Large intestine (tissue), 3 donors: ENCODE measurements at regions not wholly inside any gene's neighbourhood (a gene's known extent, or its start where the extent isn't known, plus 50 kb on each side); places are given as distances from the start of the nearest gene placed in this dataset.
"Not testable (repeated sequence)": the region's sequence is repeated elsewhere in the genome, so short reads cannot be mapped to it uniquely, and the experiment has no call there.

Experiments used
- DNase-seq, 2 donors: peaks; one replicate each; pipeline versions ENCODE4 v3.0.0 to v3.0.0-alpha.2; 2013
- H3K27ac ChIP-seq: one replicate; pipeline ENCODE4 v1.5.1; 2013; ENCODE audit warnings: low read length
- H3K27me3 ChIP-seq: 2 replicates; pipeline ENCODE4 v1.6.1; 2013; ENCODE audit warnings: low read length; ENCODE audit not compliant: control insufficient read depth, insufficient read depth
- H3K36me3 ChIP-seq: 2 replicates; pipeline ENCODE4 v1.6.1; 2013; ENCODE audit warnings: low read length; ENCODE audit not compliant: control insufficient read depth, insufficient read depth
- H3K4me1 ChIP-seq: one replicate; pipeline ENCODE4 v1.6.1; 2013; ENCODE audit warnings: low read length; ENCODE audit not compliant: control insufficient read depth, insufficient read depth
- H3K4me3 ChIP-seq: one replicate; pipeline ENCODE4 v1.5.1; 2013; ENCODE audit warnings: low read length
- H3K9me3 ChIP-seq: one replicate; pipeline ENCODE4 v1.6.1; 2013; ENCODE audit warnings: mild to moderate bottlenecking, low read depth, low read length, moderate library complexity; ENCODE audit not compliant: control insufficient read depth
- WGBS: methylation state at CpG from one replicate; pipeline ENCODE4 v1.1.5; 2013; ENCODE audit warnings: low lambda C conversion rate; ENCODE audit not compliant: insufficient coverage; 5-methylcytosine and 5-hydroxymethylcytosine counted together

DNA sequence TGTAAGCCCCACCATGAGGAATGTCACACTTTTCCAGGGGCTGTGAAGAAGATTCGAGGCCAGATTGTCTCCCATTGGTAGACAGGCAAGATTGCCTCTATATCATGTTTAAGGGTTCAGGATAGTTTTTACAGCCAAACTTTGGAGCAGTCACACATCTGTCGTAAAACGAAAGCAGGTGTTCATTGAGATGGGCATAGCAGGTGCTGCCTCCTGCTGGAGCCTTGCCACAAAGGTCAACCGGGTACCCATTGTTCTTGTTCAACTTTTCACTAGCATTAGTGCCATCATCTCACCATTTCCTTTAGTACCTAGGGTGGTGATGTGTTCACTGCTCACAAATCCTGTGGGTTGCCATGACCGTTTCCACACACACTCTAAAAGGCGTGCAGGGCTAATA is 198.3 kb downstream of the HTR1B start:
- H3K9me3 ChIP-seq, result no peaks in the 10 kb centered on the region
- H3K4me3 ChIP-seq, result no peak overlapping the region
- no peaks in the 10 kb centered on the region for H3K36me3 ChIP-seq
- no peaks in the 10 kb centered on the region for H3K27me3 ChIP-seq
- WGBS, result no CpG with 5 or more reads among the region's 6 CpGs
- H3K27ac ChIP-seq, result no peak overlapping the region
- no peaks in the 10 kb centered on the region for H3K4me1 ChIP-seq
- no peak for DNase-seq

- Histone ChIP-seq H3K27me3 (no peaks in the 10 kb centered on the region), H3K4me1 (no peaks in the 10 kb centered on the region), H3K4me3 (no peak overlapping the region), H3K9me3 (no peaks in the 10 kb centered on the region), H3K36me3 (no peaks in the 10 kb centered on the region), H3K27ac (no peak overlapping the region)
- DNase-seq, result no peak
- 86% methylated on average over 1 of the region's 2 CpGs for WGBS
Observed at GRCh38 chr6:77263003-77263402, 200.3 kb downstream of the HTR1B start.

- not testable (repeated sequence) for DNase-seq, H3K4me3 ChIP-seq, H3K9me3 ChIP-seq, H3K27ac ChIP-seq, H3K36me3 ChIP-seq, H3K4me1 ChIP-seq, H3K27me3 ChIP-seq
- no CpG with 5 or more reads among the region's 7 CpGs for WGBS
Observed at GRCh38 chr6:77251801-77252200, 211.5 kb downstream of the HTR1B start.

- DNase-seq, result no peak
- H3K27ac ChIP-seq, result no peak overlapping the region
- no CpG with 5 or more reads among the region's 1 CpG for WGBS
- no peaks in the 10 kb centered on the region for H3K27me3 ChIP-seq
- H3K4me3 ChIP-seq, result no peak overlapping the region
- no peaks in the 10 kb centered on the region for H3K4me1 ChIP-seq
- no peaks in the 10 kb centered on the region for H3K9me3 ChIP-seq
- no peaks in the 10 kb centered on the region for H3K36me3 ChIP-seq
Observed at GRCh38 chr6:77249560-77249959, 213.7 kb downstream of the HTR1B start.

GRCh38 chr6:77245026-77245425 is 218.3 kb downstream of the HTR1B start:
- no peaks in the 10 kb centered on the region for H3K27me3 ChIP-seq
- no peak for DNase-seq
- no peaks in the 10 kb centered on the region for H3K36me3 ChIP-seq
- WGBS, result 100% methylated on average over 1 of the region's 2 CpGs
- no peak overlapping the region for H3K27ac ChIP-seq
- H3K4me1 ChIP-seq, result no peaks in the 10 kb centered on the region
- no peak overlapping the region for H3K4me3 ChIP-seq
- no peaks in the 10 kb centered on the region for H3K9me3 ChIP-seq

- 100% methylated on average over 1 of the region's 1 CpG for WGBS
- DNase-seq, result no peak
Observed at GRCh38 chr6:77231438-77232305, 231.6 kb downstream of the HTR1B start.

DNA sequence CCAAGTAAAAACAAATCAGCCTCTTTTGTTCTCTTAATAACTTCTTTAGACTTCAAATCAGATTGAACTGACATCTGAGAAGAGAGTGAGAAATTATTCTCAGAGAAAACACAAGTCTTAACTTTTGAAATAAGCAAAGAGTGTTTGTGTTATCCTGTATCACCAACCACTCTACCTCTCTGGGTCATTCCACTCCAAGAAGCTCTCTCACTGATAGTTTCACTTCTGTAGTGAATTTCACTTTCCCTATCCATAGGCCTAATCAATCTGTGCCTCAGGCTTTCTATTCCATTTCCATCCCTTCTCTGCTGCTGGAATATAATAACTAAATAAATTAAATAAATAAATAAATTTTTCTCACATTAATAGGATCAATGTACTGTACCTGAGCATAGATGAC is 235.0 kb downstream of the HTR1B start:
- Histone ChIP-seq H3K4me1 (no peaks in the 10 kb centered on the region), H3K36me3 (no peaks in the 10 kb centered on the region), H3K27me3 (no peaks in the 10 kb centered on the region), H3K27ac (no peak overlapping the region), H3K9me3 (no peaks in the 10 kb centered on the region), H3K4me3 (no peak overlapping the region)
- no peak for DNase-seq

More at GRCh38 chr6:77231438-77232305, 231.6 kb downstream of the HTR1B start:
- Histone ChIP-seq H3K27me3 (no peaks in the 10 kb centered on the region), H3K9me3 (no peaks in the 10 kb centered on the region), H3K4me3 (no peak overlapping the region), H3K27ac (no peak overlapping the region), H3K36me3 (no peaks in the 10 kb centered on the region), H3K4me1 (no peaks in the 10 kb centered on the region)

DNA sequence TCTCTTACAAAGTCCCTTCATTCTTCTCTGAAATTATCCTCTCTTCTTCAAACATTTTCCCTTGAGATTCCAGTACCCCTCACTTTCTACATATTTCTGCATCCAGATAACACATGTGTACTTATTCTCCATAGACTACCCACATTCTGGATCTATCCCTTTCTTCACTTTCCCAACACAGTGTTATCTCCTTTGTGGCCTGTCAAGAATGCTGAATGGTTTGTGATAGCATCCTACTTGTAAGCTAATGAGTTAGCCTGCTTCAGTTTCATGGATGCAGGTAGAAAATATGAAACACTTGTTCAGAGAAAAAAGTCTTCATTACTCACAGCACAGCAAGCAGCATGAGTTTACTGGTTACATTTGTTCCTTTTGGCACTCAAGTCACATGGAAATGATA is 245.4 kb downstream of the HTR1B start:
- Histone ChIP-seq H3K27ac (no peak overlapping the region), H3K4me3 (no peak overlapping the region), H3K36me3 (no peaks in the 10 kb centered on the region), H3K9me3 (no peaks in the 10 kb centered on the region), H3K4me1 (no peaks in the 10 kb centered on the region), H3K27me3 (no peaks in the 10 kb centered on the region)
- no peak for DNase-seq

- Histone ChIP-seq H3K4me3 (no peak overlapping the region), H3K36me3 (no peaks in the 10 kb centered on the region), H3K27ac (no peak overlapping the region), H3K27me3 (no peaks in the 10 kb centered on the region), H3K9me3 (no peaks in the 10 kb centered on the region), H3K4me1 (no peaks in the 10 kb centered on the region)
- DNase-seq, result no peak
Observed at GRCh38 chr6:77205936-77206335, 257.4 kb downstream of the HTR1B start.

GRCh38 chr6:77204555-77204954 is 258.7 kb downstream of the HTR1B start:
- DNase-seq, result no peak
- no peaks in the 10 kb centered on the region for H3K36me3 ChIP-seq
- H3K9me3 ChIP-seq, result no peaks in the 10 kb centered on the region
- H3K27me3 ChIP-seq, result no peaks in the 10 kb centered on the region
- H3K4me1 ChIP-seq, result no peaks in the 10 kb centered on the region
- H3K27ac ChIP-seq, result no peak overlapping the region
- no peak overlapping the region for H3K4me3 ChIP-seq
- 100% methylated on average over 1 of the region's 1 CpG for WGBS

DNA sequence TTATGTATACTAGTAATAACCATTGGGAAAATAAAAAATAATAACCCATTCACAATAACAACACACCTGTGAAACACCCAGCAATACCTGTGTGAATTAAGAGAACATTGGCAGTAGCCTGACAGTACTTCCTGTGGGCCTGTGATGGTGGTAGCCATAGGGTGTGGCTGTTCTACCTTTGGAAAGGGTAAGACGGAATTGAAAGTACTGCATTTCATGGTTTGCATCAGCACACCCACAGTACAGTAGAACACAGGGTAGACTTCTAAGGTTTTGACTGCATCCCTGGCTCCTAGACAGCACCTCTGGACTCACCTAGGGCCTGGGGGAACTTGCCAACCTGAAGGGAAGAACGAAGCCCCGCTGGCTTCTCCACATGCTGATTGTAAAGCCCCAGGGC is 279.8 kb downstream of the HTR1B start:
- DNase-seq, result no peak
- Histone ChIP-seq H3K36me3 (no peaks in the 10 kb centered on the region), H3K27me3 (no peaks in the 10 kb centered on the region), H3K4me1 (no peaks in the 10 kb centered on the region), H3K4me3 (no peak overlapping the region), H3K9me3 (no peaks in the 10 kb centered on the region), H3K27ac (no peak overlapping the region)
- no CpG with 5 or more reads among the region's 3 CpGs for WGBS
